HL-60 (cell line): ENCODE measurements at regions not wholly inside any gene's neighbourhood (a gene's known extent, or its start where the extent isn't known, plus 50 kb on each side); places are given as distances from the start of the nearest gene placed in this dataset.

Source experiments
- DNase-seq, 2 experiments: peaks; one replicate each; pipeline ENCODE4 v3.0.0-alpha.2; 2010 to 2020; ENCODE audit warnings: low read depth in 1 of 2, low spot score in 1 of 2
- H3K27ac ChIP-seq: fragments of 250-450 bp; sonication (Bioruptor Pico); replicated peaks from 2 replicates; pipeline ENCODE4 v1.5.1; 2020; ENCODE audit warnings: mild to moderate bottlenecking, moderate library complexity
- H3K27me3 ChIP-seq: fragments of 250-450 bp; sonication (Bioruptor Pico); 2 replicates; pipeline ENCODE4 v1.5.1; 2021; ENCODE audit warnings: mild to moderate bottlenecking, moderate library complexity; ENCODE audit not compliant: insufficient read depth, poor library complexity, severe bottlenecking
- H3K4me3 ChIP-seq: replicated peaks from 2 replicates; pipeline ENCODE4 v1.5.1; 2011; ENCODE audit warnings: mild to moderate bottlenecking, control low read depth, low read length; ENCODE audit not compliant: insufficient read depth
- GABPA ChIP-seq: IDR thresholded peaks from 2 replicates; pipeline ENCODE4 v1.6.1; 2012; ENCODE audit warnings: low read depth
- POLR2AphosphoS5 ChIP-seq: IDR thresholded peaks from 2 replicates; pipeline ENCODE4 v1.6.1; 2012; ENCODE audit warnings: low read depth
- SPI1 ChIP-seq: IDR thresholded peaks from 2 replicates; pipeline ENCODE4 v1.6.1; 2012; ENCODE audit warnings: low read depth, mild to moderate bottlenecking, borderline replicate concordance
- TF ChIP-seq, protein P1 (sequence below): IDR thresholded peaks from 2 replicates; pipeline ENCODE4 v1.6.1; 2012; ENCODE audit warnings: low read depth; ENCODE audit not compliant: insufficient replicate concordance
- TF ChIP-seq, protein P2 (sequence below): IDR thresholded peaks from one replicate; pipeline ENCODE4 v1.5.1; 2011; ENCODE audit warnings: low read length, control low read depth, inconsistent platforms; ENCODE audit not compliant: insufficient read depth

DNA sequence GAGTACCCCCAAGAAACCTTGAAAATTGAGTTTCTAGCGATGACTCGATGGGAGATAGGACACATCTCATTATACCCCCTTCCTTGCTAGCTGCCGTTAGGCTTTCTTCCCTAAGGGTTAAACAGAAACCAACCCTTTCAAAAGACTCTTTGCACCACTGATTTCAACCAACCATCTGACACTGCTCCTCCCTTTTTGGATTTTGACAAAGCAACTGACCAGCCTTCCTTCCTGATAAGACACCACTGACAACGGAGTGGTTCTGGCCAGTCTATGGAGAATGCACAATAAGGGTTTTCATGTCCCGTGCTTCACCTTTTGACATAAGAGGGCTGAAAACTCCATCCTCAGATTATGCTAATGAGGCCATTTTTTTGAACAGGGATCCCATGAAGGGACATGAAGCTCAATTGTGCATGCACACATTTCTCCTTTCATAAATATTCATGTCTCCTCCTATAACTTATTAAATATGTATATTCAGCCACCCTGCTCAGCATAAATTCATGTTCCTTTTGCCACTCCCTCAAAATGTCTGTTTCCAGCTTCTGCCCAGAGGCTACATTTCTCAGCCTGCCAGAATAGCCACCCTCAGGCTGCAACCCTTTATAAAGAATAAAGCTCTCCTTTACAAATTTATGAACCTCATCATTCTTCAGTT is 52.8 kb upstream of the SLC35F5 start:
- TF ChIP-seq GABPA (no peak), POLR2AphosphoS5 (no peak), SPI1 (no peak)
- TF ChIP-seq, protein P1, sequence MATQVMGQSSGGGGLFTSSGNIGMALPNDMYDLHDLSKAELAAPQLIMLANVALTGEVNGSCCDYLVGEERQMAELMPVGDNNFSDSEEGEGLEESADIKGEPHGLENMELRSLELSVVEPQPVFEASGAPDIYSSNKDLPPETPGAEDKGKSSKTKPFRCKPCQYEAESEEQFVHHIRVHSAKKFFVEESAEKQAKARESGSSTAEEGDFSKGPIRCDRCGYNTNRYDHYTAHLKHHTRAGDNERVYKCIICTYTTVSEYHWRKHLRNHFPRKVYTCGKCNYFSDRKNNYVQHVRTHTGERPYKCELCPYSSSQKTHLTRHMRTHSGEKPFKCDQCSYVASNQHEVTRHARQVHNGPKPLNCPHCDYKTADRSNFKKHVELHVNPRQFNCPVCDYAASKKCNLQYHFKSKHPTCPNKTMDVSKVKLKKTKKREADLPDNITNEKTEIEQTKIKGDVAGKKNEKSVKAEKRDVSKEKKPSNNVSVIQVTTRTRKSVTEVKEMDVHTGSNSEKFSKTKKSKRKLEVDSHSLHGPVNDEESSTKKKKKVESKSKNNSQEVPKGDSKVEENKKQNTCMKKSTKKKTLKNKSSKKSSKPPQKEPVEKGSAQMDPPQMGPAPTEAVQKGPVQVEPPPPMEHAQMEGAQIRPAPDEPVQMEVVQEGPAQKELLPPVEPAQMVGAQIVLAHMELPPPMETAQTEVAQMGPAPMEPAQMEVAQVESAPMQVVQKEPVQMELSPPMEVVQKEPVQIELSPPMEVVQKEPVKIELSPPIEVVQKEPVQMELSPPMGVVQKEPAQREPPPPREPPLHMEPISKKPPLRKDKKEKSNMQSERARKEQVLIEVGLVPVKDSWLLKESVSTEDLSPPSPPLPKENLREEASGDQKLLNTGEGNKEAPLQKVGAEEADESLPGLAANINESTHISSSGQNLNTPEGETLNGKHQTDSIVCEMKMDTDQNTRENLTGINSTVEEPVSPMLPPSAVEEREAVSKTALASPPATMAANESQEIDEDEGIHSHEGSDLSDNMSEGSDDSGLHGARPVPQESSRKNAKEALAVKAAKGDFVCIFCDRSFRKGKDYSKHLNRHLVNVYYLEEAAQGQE: no peak
- TF ChIP-seq, protein P2, sequence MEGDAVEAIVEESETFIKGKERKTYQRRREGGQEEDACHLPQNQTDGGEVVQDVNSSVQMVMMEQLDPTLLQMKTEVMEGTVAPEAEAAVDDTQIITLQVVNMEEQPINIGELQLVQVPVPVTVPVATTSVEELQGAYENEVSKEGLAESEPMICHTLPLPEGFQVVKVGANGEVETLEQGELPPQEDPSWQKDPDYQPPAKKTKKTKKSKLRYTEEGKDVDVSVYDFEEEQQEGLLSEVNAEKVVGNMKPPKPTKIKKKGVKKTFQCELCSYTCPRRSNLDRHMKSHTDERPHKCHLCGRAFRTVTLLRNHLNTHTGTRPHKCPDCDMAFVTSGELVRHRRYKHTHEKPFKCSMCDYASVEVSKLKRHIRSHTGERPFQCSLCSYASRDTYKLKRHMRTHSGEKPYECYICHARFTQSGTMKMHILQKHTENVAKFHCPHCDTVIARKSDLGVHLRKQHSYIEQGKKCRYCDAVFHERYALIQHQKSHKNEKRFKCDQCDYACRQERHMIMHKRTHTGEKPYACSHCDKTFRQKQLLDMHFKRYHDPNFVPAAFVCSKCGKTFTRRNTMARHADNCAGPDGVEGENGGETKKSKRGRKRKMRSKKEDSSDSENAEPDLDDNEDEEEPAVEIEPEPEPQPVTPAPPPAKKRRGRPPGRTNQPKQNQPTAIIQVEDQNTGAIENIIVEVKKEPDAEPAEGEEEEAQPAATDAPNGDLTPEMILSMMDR: no peak
- Histone ChIP-seq H3K27me3 (no peaks in the 10 kb centered on the region), H3K27ac (no peak overlapping the region), H3K4me3 (no peak overlapping the region)
- DNase-seq: no peak

DNA sequence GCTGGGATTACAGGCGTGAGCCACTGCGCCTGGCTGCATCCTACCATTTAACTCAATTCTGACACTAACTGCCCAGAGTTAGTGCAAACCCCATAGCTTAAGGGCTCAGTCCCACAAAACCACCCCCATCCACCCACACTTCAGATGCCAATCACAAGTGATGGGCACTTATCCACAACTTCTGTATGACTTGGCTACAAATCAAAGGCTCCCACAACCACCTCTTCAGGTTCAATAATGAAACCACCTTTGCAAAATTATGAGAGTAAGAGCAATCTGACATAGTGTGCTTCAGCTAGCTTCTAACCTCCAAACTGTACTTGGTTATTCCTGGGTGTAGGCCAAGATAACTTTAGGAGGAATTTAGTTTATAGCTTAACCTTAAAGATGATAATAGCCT is 51.3 kb upstream of the SLC35F5 start:
- Histone ChIP-seq H3K27me3 (no peaks in the 10 kb centered on the region), H3K4me3 (no peak overlapping the region), H3K27ac (no peak overlapping the region)
- DNase-seq: no peak
- TF ChIP-seq SPI1 (no peak), POLR2AphosphoS5 (no peak), GABPA (no peak)
- TF ChIP-seq, protein P2: no peak

DNA sequence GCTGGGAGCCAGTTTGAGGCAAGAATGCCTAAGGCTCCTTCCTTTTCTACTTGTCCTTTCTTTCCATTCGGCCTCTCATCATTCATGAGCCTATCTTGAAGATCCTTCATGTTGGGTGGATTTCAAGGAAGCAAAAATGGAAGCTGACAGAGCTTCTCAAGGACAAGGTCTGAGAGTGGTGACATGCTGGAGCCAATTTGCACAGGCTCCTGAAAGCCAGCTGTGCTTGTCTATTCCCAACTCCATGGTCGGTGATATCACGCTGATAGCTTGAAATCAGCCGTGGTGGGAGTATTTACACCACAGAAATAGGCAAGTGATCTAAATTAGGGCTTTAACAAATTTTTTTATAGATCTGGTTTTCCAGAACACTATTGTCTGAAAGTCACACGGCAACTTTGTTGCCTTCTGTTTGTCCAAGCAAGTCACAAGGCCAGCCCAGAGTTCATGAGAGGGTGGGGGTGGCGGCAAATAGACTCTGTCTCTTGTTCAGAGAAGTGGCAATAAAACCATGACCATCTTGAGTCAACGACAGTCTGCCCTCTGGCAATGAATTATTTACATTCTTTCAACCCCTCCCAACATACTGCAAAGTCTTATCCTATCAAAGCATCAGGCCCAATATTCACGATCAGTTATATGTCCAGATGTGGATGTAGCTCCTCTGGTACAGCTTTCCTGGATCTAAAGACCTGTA is 49.9 kb upstream of the SLC35F5 start:
- no peak overlapping the region for H3K27ac ChIP-seq
- TF ChIP-seq POLR2AphosphoS5 (no peak), SPI1 (no peak), GABPA (no peak)
- TF ChIP-seq, protein P2: no peak
- TF ChIP-seq, protein P1: no peak
- no peaks in the 10 kb centered on the region for H3K27me3 ChIP-seq
- DNase-seq: no peak
- H3K4me3 ChIP-seq: no peak overlapping the region
